GM21526 (cell line): ENCODE measurements at regions not wholly inside any gene's neighbourhood (a gene's known extent, or its start where the extent isn't known, plus 50 kb on each side); places are given as distances from the start of the nearest gene placed in this dataset.
"Not testable (repeated sequence)": the region's sequence is repeated elsewhere in the genome, so short reads cannot be mapped to it uniquely, and the experiment has no call there.

Experiments used
- ATAC-seq: cut with Tn5 transposase; IDR thresholded peaks from one replicate; pipeline ENCODE4 v1.9.1; 2021; ENCODE audit warnings: moderate library complexity; ENCODE audit not compliant: unreplicated experiment, low FRiP score

GRCh38 chr16:61042737-61043136 lies 993.5 kb downstream of the CDH8 start:
- ATAC-seq, result no peak

- no peak for ATAC-seq
These were observed 1005.6 kb downstream of the CDH8 start for GRCh38 chr16:61030616-61031015.

DNA sequence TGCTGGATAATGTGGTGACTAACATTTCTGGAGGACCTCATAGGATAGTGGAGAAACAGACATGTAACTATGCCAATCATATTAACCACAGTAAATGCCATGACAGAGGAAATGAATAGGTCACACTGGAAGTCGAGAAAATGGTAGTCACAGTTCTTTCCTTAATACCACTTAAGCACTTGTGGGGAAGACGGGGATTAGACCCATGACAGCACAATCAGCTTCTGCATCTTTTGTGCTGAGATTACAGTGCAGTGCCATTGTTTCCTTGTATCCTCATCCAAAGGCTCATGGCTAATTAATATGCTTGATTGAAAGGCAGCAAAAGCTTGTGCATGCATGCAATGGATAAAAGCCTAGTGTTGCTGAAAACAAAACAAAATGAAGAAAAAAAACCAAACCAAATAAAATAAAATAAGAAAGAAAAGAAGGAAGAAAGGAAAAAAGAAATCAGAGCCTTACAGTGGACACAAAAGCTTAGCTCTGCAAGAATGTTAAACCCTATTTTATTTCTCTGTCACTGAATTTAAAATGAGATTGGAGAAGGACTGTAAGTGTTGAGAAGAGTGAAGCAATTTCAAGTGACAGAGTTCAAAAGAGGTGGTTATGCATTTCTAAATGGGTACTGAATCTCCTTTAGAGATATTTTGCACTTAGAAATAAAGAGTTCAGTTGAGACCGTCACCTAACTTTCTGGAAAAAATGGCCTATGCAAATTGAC lies 1011.9 kb downstream of the CDH8 start:
- ATAC-seq, result no peak

GRCh38 chr16:61014869-61015268 lies 1021.4 kb downstream of the CDH8 start:
- ATAC-seq, result no peak

- ATAC-seq, result no peak
These were observed 1028.5 kb downstream of the CDH8 start for GRCh38 chr16:61007694-61008093.

GRCh38 chr16:61005952-61006351 lies 1030.3 kb downstream of the CDH8 start:
- ATAC-seq, result no peak

DNA sequence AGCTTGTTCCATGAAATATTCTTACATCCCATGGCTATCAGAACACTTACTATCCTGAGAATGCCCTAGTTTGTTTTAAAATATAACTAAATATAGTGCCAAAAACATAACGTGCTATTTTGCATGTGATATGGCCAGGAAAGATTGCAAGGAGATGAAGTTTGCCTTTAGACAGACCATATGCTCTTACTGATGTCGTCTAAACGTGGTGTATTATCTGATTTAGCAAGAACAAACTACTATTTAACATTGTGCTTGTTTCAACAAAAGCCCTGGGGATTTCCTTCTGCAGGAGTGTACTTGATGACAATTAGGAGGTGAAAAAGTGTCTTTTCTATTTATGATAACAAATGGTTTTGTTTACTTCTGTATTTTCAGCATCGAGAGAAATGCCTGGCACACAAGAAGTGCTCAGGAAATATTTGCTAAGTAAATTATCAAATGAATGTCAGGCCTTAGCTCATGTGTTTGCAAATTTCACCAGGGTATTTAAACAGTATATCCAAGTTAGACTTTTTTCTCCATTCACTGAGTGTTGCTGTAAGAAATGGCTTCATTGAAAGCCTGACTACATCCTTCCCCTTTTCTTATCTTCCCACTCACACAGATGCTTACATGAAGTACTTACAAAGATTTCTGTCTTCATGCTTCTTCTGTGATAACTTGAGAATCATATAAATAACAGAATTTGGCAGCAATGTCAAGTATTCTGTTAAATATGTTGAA lies 1033.6 kb downstream of the CDH8 start:
- ATAC-seq, result no peak

GRCh38 chr16:60991886-60992285 lies 1044.4 kb downstream of the CDH8 start:
- no peak for ATAC-seq

DNA sequence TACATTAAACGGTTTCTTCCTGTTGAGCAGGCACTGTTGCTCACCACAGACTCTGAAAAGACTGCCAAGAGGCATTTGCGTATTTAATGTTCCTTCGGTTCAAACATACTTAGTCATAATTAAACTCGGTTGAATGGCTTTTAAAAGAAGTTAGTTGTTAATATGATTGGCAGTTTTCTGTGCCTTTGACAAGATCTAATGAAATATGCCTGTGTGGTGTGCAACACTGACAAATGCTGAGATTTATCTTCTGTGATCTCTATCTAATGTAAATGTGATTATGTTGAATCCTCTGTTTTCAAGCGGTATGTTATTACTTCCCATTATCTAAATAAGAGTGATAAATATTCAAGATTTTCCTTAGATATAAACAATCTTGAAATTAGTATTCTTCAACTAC lies 1046.6 kb downstream of the CDH8 start:
- ATAC-seq, result no peak

DNA sequence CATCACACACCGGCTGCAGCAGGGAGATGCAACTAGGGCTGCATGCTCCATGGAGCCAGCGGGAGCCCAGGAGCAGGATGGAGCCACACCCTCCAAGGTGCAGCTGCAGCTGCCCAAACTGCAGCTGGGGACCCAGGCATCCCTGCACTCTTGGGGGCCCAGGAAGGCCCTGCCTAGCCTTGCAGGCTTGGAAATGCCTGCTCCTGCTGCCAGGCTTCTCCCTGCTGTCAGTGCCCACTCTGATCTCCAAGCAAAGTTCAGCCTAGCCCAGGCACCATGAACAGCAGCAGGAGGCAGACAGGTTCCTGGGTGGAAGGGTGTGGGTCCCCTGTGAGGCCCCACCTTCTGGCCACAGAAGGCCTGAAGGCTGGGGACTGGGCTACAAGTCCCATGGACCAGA lies 1057.1 kb downstream of the CDH8 start:
- ATAC-seq, result no peak

GRCh38 chr16:60949800-60950199 lies 1086.4 kb downstream of the CDH8 start:
- no peak for ATAC-seq

DNA sequence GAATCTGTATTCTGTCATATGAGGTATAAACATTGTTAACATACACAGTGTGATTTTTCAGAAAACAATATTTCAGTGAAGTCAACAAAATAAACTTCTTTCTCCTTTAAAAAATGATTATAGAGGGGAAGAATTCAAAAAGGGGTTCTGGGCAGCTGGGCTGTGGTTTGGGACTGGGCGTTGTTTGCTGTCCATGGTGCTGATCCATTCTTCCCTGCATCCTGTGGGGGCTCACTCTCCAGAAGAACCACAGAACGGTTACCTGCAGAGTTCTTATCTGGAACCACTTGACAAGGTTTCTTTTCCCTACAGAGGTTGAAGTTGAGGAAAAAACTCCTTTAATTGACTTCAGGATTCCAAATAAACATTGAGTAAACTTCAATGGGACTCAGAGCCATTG lies 1091.0 kb downstream of the CDH8 start:
- no peak for ATAC-seq

DNA sequence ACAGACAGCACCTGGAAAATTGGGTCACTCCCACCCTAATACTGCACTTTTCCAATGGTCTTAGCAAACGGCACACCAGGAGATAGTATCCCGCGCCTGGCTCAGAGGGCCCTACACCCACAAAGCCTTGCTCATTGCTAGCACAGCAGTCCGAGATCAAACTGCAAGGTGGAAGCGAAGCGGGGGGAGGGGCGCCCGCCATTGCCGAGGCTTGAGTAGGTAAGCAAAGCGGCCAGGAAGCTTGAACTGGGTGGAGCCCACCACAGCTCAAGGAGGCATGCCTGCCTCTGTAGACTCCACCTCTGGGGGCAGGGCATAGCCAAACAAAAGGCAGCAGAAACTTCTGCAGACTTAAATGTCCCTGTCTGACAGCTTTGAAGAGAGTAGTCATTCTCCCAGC lies 1100.0 kb downstream of the CDH8 start:
- ATAC-seq, result not testable (repeated sequence)

- ATAC-seq, result no peak
These were observed 1103.6 kb downstream of the CDH8 start for GRCh38 chr16:60932600-60932999.

DNA sequence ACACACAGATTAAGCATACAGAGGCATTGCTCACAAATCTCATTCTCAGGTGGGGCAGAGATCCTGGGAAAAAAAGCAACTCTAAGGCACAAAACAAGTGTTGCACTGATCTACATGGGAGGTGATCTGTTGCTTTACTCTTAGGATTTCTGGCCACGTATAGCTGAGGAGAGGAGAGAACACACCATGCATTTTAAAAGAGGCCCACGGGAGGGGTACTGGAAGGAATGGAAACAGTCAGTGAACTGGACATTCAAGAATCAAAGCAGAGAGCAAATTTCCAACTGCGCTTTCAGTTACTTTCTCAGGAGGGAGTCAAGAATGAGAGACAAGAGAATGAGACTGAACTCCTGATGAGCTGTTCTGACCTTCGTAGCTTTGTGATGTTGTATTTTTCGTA lies 1105.9 kb downstream of the CDH8 start:
- no peak for ATAC-seq

GRCh38 chr16:60922920-60923319 lies 1113.3 kb downstream of the CDH8 start:
- no peak for ATAC-seq

GRCh38 chr16:60914334-60914733 lies 1121.9 kb downstream of the CDH8 start:
- no peak for ATAC-seq

DNA sequence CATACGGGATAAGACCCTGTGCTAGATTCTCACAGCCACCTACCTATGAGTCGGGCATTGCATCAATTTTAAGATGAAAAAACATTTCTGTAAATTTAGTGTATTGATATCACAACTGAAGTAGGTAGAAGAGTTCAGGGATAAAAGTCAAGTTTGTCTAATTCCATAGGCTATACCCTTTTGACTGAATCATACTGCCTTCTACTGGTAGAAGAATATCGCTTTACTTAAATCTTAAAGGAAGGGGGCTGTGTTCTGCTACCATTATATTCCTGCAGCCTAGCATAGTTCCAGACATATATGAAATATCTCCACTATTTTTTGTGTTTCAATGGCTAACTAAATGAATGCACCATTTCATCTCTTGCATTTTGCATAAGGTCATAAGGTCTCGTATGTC lies 1128.6 kb downstream of the CDH8 start:
- no peak for ATAC-seq

DNA sequence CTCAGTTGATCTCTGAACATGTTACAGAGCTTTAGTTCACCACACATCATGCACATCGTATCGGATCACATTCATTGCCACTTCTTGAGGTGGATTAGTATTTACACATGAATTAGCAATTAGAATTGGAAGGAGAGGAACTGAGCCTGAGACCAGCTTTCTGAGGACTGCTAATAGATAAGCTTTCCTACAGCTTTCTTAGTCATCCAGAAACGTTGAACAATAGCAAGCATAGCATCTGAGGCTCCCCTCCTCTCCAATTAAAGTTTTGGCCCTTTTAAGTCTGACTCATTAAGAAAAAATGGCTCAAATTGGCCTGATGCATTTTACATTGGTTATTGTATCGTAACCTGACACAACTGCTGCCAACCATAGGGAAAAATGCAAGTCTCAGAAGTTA lies 1130.4 kb downstream of the CDH8 start:
- no peak for ATAC-seq

DNA sequence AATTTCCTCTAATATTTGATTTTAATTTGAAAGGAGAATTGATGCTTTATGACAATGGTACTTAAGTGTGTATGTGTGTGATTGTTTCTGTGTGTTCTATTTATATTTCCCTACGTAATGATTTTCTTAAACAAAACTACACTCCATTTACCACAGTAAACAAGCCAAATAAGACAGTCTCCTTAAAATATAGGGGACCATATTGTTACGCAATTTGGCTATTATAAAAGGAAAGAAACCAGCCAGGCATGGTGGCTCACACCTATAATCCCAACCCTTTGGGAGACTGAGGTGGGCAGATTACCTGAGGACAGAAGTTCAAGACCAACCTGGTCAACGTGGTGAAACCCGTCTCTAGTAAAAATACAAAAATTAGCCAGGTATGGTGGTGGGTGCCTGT lies 1134.1 kb downstream of the CDH8 start:
- no peak for ATAC-seq

- no peak for ATAC-seq
These were observed 1153.4 kb downstream of the CDH8 start for GRCh38 chr16:60882816-60883215.

DNA sequence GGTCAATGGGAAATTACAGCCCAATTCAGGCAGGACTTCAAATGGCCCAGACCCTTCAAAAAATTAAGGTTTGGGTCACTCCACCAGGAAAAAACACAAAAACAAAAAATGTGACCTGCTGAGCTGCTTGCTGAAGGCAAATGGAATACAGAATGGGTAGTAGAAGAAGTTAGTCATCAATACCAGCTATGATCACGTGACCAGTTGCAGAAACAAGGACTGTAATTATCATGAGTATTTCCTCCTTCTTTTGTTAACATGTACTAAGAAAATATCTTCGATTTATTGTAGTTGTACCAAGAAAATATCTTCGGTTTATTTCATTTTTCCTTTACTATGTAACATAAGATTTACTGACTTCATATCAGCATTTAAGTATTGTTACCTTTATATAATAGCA lies 1183.6 kb downstream of the CDH8 start:
- no peak for ATAC-seq
